Panc1 (cell line): ENCODE measurements at regions not wholly inside any gene's neighbourhood (a gene's known extent, or its start where the extent isn't known, plus 50 kb on each side); places are given as distances from the start of the nearest gene placed in this dataset.
A peak's percentile ranks its signal among the peaks of the same experiment; 100 is the strongest.

Experiments
- ATAC-seq: fragments of 200-7000 bp; cut with Tn5 transposase; 2 replicates; pipeline ENCODE4 v1.9.1; 2020; ENCODE audit warnings: mild to moderate bottlenecking, moderate library complexity
- BruUV-seq: library from RNA; stranded (reverse); fragments of 400-500 nt; replicated peaks from 2 replicates; lab custom pipeline; 2021; lab: Mats Ljungman, UMichigan
- CTCF ChIA-PET: fragments of 300-600 bp; sonication (Branson Sonifier 250); formaldehyde crosslinking; loops from one replicate; lab custom pipeline; 2022; ENCODE audit warnings: antibody characterized with exemption; lab: Charles Lee
- POLR2A ChIA-PET: fragments of 300-600 bp; sonication (Branson Sonifier 250); formaldehyde crosslinking; loops from one replicate; lab custom pipeline; 2022; ENCODE audit warnings: antibody characterized with exemption; lab: Charles Lee
- DNase-seq: peaks from one replicate; pipeline ENCODE4 v3.0.0-alpha.2; 2010; ENCODE audit warnings: low read depth, low spot score
- H3K27ac ChIP-seq: 2 replicates; pipeline ENCODE4 v1.5.1; 2011; ENCODE audit warnings: mild to moderate bottlenecking, low read length, inconsistent platforms
- H3K27me3 ChIP-seq: fragments of 200-500 bp; sonication (Bioruptor generic); 2 replicates; pipeline ENCODE4 v1.6.0; 2014; ENCODE audit warnings: low read length, inconsistent platforms; ENCODE audit not compliant: control insufficient read depth, insufficient read depth
- H3K36me3 ChIP-seq: fragments of 200-500 bp; sonication (Bioruptor generic); 2 replicates; pipeline ENCODE4 v1.5.1; 2014; ENCODE audit warnings: inconsistent platforms, mild to moderate bottlenecking, low read length, moderate library complexity; ENCODE audit not compliant: control insufficient read depth, insufficient read depth
- H3K4me1 ChIP-seq: 2 replicates; pipeline ENCODE4 v1.5.1; 2011; ENCODE audit warnings: inconsistent platforms, mild to moderate bottlenecking, low read length, moderate library complexity; ENCODE audit not compliant: control insufficient read depth, insufficient read depth
- H3K4me3 ChIP-seq, 2 experiments: 2 replicates each; pipeline ENCODE4 v1.5.1; 2011 to 2012; ENCODE audit warnings: low read depth in 2 of 2, low read length in 2 of 2, mild to moderate bottlenecking in 2 of 2, inconsistent platforms in 1 of 2, moderate library complexity in 1 of 2
- H3K9me3 ChIP-seq: fragments of 200-500 bp; sonication (Bioruptor generic); 2 replicates; pipeline ENCODE4 v1.5.1; 2014; ENCODE audit warnings: low read depth, mild to moderate bottlenecking, inconsistent platforms, low read length, moderate library complexity; ENCODE audit not compliant: control insufficient read depth, insufficient read depth
- POLR2AphosphoS5 ChIP-seq: IDR thresholded peaks from 2 replicates; pipeline ENCODE4 v1.6.1; 2012; ENCODE audit warnings: mild to moderate bottlenecking, low read depth, low read length, moderate library complexity
- SIN3A ChIP-seq: IDR thresholded peaks from 2 replicates; pipeline ENCODE4 v1.6.1; 2012; ENCODE audit warnings: low read depth, mild to moderate bottlenecking, low read length, moderate library complexity, borderline replicate concordance; ENCODE audit not compliant: insufficient read depth
- TCF7L2 ChIP-seq: IDR thresholded peaks from 2 replicates; pipeline ENCODE4 v1.6.1; 2011; ENCODE audit warnings: mild to moderate bottlenecking, low read depth, low read length, inconsistent platforms
- in situ Hi-C: cut with HindIII; loops from 2 replicates; pipeline ENCODE4 v1.10.0; 2016; ENCODE audit warnings: low sequenced_read_pairs, low pct_unique_long_range_greater_than_20kb
- intact Hi-C: fragments of 100-400 bp; cut with micrococcal nuclease; formaldehyde crosslinking; loops from one replicate; pipeline ENCODE4 v1.10.0; 2022; ENCODE audit not compliant: unreplicated experiment
- TF ChIP-seq, protein P1 (sequence below), 2 experiments: IDR thresholded peaks; 2 replicates each; pipeline ENCODE4 v1.6.1; 2011 to 2012; ENCODE audit warnings: low read depth in 2 of 2, control low read depth in 1 of 2, low read length in 1 of 2, mild to moderate bottlenecking in 1 of 2, moderate library complexity in 1 of 2; ENCODE audit not compliant: insufficient read depth in 1 of 2
- TF ChIP-seq, protein P2 (sequence below): fragments of 450-650 bp; IDR thresholded peaks from 2 replicates; pipeline ENCODE4 v1.5.1; 2017; ENCODE audit warnings: mild to moderate bottlenecking

DNA sequence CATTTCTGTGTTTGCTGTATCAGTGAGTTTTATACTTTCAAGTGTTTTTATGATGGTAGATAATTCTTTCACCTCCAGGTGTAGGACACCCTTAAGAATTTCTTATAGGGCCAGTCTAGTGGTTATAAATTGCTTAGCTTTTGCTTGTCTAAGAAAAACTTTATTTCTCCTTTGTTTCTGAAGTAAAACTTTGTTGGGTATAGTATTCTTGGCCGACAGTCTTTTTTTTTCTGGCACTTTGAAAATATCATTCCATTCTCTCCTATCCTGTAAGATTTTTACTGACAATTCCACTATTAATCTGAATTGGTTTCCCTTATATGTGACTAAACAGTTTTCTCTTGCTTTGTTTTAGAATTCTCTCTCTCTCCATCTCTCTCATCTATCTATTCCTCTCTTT lies 118.7 kb upstream of the LRRTM4 start:
- Histone ChIP-seq H3K4me1 (no peaks in the 10 kb centered on the region), H3K4me3 (no peak overlapping the region), H3K36me3 (no peaks in the 10 kb centered on the region), H3K9me3 (peaks cover 4% of the 10 kb centered on the region; the same call in 1 of the 2 replicates), H3K27ac (no peak overlapping the region), H3K27me3 (no peaks in the 10 kb centered on the region)
- ATAC-seq = no peak
- in situ Hi-C loops = no loop called here
- POLR2A ChIA-PET = no interaction called here
- CTCF ChIA-PET = no interaction called here
- intact Hi-C loops = no loop called here
- TF ChIP-seq, protein P1, sequence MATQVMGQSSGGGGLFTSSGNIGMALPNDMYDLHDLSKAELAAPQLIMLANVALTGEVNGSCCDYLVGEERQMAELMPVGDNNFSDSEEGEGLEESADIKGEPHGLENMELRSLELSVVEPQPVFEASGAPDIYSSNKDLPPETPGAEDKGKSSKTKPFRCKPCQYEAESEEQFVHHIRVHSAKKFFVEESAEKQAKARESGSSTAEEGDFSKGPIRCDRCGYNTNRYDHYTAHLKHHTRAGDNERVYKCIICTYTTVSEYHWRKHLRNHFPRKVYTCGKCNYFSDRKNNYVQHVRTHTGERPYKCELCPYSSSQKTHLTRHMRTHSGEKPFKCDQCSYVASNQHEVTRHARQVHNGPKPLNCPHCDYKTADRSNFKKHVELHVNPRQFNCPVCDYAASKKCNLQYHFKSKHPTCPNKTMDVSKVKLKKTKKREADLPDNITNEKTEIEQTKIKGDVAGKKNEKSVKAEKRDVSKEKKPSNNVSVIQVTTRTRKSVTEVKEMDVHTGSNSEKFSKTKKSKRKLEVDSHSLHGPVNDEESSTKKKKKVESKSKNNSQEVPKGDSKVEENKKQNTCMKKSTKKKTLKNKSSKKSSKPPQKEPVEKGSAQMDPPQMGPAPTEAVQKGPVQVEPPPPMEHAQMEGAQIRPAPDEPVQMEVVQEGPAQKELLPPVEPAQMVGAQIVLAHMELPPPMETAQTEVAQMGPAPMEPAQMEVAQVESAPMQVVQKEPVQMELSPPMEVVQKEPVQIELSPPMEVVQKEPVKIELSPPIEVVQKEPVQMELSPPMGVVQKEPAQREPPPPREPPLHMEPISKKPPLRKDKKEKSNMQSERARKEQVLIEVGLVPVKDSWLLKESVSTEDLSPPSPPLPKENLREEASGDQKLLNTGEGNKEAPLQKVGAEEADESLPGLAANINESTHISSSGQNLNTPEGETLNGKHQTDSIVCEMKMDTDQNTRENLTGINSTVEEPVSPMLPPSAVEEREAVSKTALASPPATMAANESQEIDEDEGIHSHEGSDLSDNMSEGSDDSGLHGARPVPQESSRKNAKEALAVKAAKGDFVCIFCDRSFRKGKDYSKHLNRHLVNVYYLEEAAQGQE (IDR thresholded peaks at IDR 0.05; ENCODE audit: insufficient read depth in 1 of 2, low read depth in 2 of 2, low read length in 1 of 2) = no peak
- TF ChIP-seq, protein P2, sequence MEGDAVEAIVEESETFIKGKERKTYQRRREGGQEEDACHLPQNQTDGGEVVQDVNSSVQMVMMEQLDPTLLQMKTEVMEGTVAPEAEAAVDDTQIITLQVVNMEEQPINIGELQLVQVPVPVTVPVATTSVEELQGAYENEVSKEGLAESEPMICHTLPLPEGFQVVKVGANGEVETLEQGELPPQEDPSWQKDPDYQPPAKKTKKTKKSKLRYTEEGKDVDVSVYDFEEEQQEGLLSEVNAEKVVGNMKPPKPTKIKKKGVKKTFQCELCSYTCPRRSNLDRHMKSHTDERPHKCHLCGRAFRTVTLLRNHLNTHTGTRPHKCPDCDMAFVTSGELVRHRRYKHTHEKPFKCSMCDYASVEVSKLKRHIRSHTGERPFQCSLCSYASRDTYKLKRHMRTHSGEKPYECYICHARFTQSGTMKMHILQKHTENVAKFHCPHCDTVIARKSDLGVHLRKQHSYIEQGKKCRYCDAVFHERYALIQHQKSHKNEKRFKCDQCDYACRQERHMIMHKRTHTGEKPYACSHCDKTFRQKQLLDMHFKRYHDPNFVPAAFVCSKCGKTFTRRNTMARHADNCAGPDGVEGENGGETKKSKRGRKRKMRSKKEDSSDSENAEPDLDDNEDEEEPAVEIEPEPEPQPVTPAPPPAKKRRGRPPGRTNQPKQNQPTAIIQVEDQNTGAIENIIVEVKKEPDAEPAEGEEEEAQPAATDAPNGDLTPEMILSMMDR = no peak
- TF ChIP-seq SIN3A (no peak), TCF7L2 (no peak), POLR2AphosphoS5 (no peak)
- no peak for DNase-seq
- no TSS peak for BruUV-seq

DNA sequence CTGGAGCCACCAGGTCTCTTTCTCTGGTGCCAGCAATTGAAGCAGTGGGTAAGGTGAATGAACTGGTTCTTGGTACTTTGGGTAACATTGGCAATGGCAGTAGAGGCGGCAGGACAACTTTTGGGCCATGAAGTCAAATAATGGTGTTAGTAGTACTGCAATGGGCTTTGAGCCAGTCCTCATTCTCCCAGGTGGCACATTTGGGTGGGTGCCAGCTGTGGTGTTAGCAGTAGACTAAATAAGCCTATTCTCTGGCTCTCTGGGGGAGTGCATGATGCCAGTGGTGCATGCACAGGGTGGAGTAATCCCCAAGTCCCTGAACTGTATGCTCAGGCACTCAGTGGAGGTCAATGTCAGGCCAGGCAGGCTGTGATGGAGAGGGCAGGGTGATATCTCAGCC lies 120.2 kb upstream of the LRRTM4 start:
- H3K36me3 ChIP-seq = no peaks in the 10 kb centered on the region
- no peak overlapping the region for H3K27ac ChIP-seq
- H3K4me1 ChIP-seq = no peaks in the 10 kb centered on the region
- in situ Hi-C loops = no loop called here
- ATAC-seq (no peak), DNase-seq (no peak)
- no peaks in the 10 kb centered on the region for H3K27me3 ChIP-seq
- no peak overlapping the region for H3K4me3 ChIP-seq
- no peak for TF ChIP-seq TCF7L2
- POLR2A ChIA-PET = no interaction called here
- intact Hi-C loops = no loop called here
- CTCF ChIA-PET = no interaction called here
- H3K9me3 ChIP-seq = peaks cover 4% of the 10 kb centered on the region; the same call in 1 of the 2 replicates
- BruUV-seq = no TSS peak

DNA sequence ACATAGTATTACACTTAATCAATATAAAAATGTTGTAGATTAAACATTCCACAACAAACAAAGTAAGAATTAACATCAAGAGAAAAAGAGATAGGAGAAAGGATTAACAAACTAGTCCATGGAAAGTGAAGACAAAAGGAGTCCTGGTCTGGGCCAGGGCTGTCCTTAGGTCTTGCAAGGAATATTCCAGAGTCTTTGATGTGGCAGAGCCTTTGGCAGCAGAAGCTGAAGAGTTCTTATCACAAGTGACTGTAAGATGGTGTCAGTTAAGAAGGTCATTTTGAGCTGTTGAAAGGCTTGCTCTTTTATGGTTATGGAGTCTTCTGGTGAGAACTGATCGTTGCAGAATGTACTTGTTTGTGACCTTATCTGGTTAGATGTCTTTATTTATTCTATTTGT lies 127.7 kb upstream of the LRRTM4 start:
- no peak for ATAC-seq
- H3K36me3 ChIP-seq = no peaks in the 10 kb centered on the region
- H3K4me1 ChIP-seq = no peaks in the 10 kb centered on the region
- CTCF ChIA-PET = no interaction called here
- POLR2A ChIA-PET = no interaction called here
- in situ Hi-C loops = no loop called here
- no peak for DNase-seq
- BruUV-seq = no TSS peak
- intact Hi-C loops = no loop called here
- TF ChIP-seq TCF7L2 (0 out of 2 replicates have a peak, but pooled peaks have one; percentile 44), SIN3A (no peak), POLR2AphosphoS5 (no peak)
- TF ChIP-seq, protein P2 = no peak
- TF ChIP-seq, protein P1 (IDR thresholded peaks at IDR 0.05; ENCODE audit: insufficient read depth in 1 of 2, low read depth in 2 of 2, low read length in 1 of 2) = no peak
- H3K27ac ChIP-seq = no peak overlapping the region
- H3K4me3 ChIP-seq = no peak overlapping the region
- H3K9me3 ChIP-seq = no peaks in the 10 kb centered on the region
- no peaks in the 10 kb centered on the region for H3K27me3 ChIP-seq
